PC-9 (cell line): ENCODE measurements at regions not wholly inside any gene's neighbourhood (a gene's known extent, or its start where the extent isn't known, plus 50 kb on each side); places are given as distances from the start of the nearest gene placed in this dataset.

Experiments used
- CTCF ChIP-seq: fragments of 200-600 bp; sonication (generic); conservative IDR thresholded peaks from 2 replicates; pipeline ENCODE4 v1.6.1; 2017; ENCODE audit warnings: mixed run types, antibody characterized with exemption, mild to moderate bottlenecking, moderate library complexity
- EZH2 ChIP-seq: fragments of 200-600 bp; sonication (generic); IDR thresholded peaks from 2 replicates; pipeline ENCODE4 v1.8.0; 2017; ENCODE audit warnings: antibody characterized with exemption, low read depth

- TF ChIP-seq CTCF (no peak), EZH2 (no peak)
Observed at GRCh38 chr3:61411009-61411662, 150.2 kb upstream of the PTPRG start.
